ENCODE measurements at regions not wholly inside any gene's neighbourhood (a gene's known extent, or its start where the extent isn't known, plus 50 kb on each side); places are given as distances from the start of the nearest gene placed in this dataset.

DNA sequence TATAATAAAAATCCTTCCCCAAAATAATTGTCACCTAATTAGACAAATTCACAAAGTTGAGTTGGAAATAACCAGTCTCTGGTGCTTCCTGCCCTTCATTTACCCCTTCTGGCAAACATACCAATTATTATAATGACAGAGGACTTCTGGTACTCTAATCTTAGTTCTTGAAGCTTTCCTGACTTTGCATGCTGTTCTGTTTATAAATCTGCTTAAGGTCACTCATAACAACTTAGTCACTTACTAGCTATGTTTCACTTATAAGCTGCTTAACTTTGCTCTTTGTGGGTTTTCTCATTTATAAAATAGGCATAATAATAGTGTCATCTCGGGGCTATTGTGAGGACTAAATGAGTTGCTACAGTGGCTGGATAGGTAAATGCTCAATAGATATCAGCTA is 446.5 kb downstream of the EFNA5 start:
- intact Hi-C loops (cut with DNase I), result loop anchor here in 1 of 10 donors (10.0 kb wide), 1 partner anchor 451 kb away; the partner anchor contains the start of gene EFNA5
- Histone ChIP-seq H3K4me1 (peaks cover 0 to 5% (median 0%) of the 10 kb centered on the region in 12 donors), H3K9me3 (peaks cover 0 to 11% (median 0%) of the 10 kb centered on the region in 12 donors), H3K27me3 (no peaks in the 10 kb centered on the region), H3K4me3 (no peak overlapping the region), H3K36me3 (no peaks in the 10 kb centered on the region), H3K27ac (peak overlapping the region in 8 of 12 donors; percentile 6 to 53 (median 22))
- TF ChIP-seq, protein P1, sequence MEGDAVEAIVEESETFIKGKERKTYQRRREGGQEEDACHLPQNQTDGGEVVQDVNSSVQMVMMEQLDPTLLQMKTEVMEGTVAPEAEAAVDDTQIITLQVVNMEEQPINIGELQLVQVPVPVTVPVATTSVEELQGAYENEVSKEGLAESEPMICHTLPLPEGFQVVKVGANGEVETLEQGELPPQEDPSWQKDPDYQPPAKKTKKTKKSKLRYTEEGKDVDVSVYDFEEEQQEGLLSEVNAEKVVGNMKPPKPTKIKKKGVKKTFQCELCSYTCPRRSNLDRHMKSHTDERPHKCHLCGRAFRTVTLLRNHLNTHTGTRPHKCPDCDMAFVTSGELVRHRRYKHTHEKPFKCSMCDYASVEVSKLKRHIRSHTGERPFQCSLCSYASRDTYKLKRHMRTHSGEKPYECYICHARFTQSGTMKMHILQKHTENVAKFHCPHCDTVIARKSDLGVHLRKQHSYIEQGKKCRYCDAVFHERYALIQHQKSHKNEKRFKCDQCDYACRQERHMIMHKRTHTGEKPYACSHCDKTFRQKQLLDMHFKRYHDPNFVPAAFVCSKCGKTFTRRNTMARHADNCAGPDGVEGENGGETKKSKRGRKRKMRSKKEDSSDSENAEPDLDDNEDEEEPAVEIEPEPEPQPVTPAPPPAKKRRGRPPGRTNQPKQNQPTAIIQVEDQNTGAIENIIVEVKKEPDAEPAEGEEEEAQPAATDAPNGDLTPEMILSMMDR (IDR thresholded peaks at IDR 0.05), result no peak
- TF ChIP-seq POLR2A (IDR thresholded peaks at IDR 0.05), result no peak
- ATAC-seq, result peak; percentile 42 to 83 (median 66)
- WGBS, 4 donors, result 44 to 74% (median 58%) methylated on average over 1 of the region's 1 CpG
- no peak for DNase-seq

DNA sequence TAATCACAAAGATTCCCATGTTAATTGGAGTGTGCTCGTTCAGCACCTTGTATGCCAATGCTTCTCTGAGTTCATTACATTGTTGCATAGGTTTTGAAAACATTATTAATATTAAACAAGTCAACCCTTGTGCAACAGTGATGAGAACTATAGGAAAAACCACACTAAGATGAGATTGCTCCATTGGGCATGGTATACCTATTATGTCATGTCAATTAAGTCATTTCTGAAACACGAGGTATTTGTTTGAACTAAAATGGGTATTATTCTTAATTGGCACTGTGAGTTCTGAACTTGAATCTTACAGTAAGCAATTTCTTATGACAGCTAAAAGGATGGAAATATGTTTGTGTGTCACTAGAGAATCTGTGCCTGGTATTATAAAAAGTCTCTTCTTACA is 447.7 kb downstream of the EFNA5 start:
- Histone ChIP-seq H3K9me3 (peaks cover 0 to 11% (median 0%) of the 10 kb centered on the region in 12 donors), H3K4me1 (peaks cover 0 to 9% (median 2%) of the 10 kb centered on the region in 12 donors), H3K36me3 (no peaks in the 10 kb centered on the region), H3K27ac (peak overlapping the region in 2 of 12 donors; percentile 11 to 31), H3K27me3 (no peaks in the 10 kb centered on the region), H3K4me3 (no peak overlapping the region)
- ATAC-seq, result no peak
- intact Hi-C loops (cut with DNase I), result loop anchor here in 1 of 10 donors (10.0 kb wide), 1 partner anchor 452 kb away; the partner anchor contains the start of gene EFNA5
- no peak for DNase-seq
- TF ChIP-seq, protein P1 (IDR thresholded peaks at IDR 0.05), result no peak
- TF ChIP-seq POLR2A (IDR thresholded peaks at IDR 0.05), result no peak
- 75 to 82% (median 78%) methylated on average over 2 of the region's 2 CpGs for WGBS, 4 donors

DNA sequence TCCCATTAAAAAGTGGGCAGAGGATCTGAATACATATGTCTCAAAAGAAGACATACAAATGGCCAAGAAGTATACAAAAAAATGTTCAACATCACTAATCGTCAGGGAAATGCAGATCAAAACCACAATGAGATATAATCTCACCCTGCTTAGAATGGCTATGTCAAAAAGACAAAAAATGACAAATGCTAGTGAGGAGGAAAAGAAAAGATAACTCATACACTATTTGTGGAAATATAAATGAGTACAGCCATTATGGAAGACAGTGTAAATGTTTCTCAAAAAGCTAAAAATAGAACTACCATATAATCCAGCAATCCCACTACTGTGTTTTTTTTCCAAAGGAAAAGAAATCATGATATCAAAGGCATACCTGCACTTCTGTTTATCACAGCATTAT is 450.7 kb downstream of the EFNA5 start:
- intact Hi-C loops (cut with DNase I), result loop anchor here in 6 of 10 donors (2.0 to 10.0 kb wide), 9 partner anchors 93 to 455 kb away; partner anchors contain the start of gene EFNA5 (in 4 of the 6)
- Histone ChIP-seq H3K4me1 (peaks cover 0 to 21% (median 4%) of the 10 kb centered on the region in 12 donors), H3K27me3 (no peaks in the 10 kb centered on the region), H3K27ac (peak overlapping the region in 2 of 12 donors; percentile 56 to 78), H3K9me3 (peaks cover 0 to 5% (median 0%) of the 10 kb centered on the region in 12 donors), H3K36me3 (no peaks in the 10 kb centered on the region), H3K4me3 (no peak overlapping the region)
- WGBS, 4 donors, result 52 to 64% (median 59%) methylated on average over 1 of the region's 1 CpG
- TF ChIP-seq, protein P1 (IDR thresholded peaks at IDR 0.05), result no peak
- TF ChIP-seq POLR2A (IDR thresholded peaks at IDR 0.05), result no peak
- DNase-seq, result no peak
- no peak for ATAC-seq

DNA sequence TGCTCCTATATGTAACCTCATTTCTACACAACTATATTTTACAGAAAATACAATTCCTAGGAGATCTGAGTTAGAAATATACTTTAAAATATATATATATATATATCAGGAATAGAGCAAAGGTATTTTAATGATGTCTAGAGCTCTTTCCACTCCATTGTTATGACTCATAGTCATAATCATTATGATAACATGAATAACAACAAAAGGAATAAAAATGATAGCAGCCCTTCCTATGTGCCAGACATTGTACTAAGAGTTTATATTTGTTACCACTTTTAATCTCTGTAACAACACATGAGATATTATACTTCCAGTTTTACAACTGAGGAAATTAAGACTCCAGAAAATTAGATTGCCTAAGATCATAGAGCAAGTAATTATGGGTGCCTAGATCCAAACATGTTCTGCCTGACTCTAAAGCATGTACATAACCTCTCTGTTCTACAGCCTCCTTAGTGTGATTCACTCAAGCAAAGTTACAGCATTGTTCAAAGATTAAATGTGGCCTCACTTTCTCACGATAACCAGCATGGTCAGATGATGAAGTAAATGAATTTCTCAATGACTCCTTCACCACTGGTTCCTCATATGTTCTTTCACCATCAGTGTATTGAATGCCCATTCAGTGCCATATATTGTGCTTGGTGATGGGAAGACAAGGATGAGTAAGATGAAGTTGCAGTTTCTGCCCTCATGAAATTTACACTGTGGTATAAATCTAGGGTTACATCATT is 452.1 kb downstream of the EFNA5 start:
- Histone ChIP-seq H3K4me3 (no peak overlapping the region), H3K27me3 (no peaks in the 10 kb centered on the region), H3K4me1 (peaks cover 0 to 24% (median 4%) of the 10 kb centered on the region in 12 donors), H3K9me3 (no peaks in the 10 kb centered on the region), H3K27ac (peak overlapping the region; percentile 56 to 93 (median 82)), H3K36me3 (no peaks in the 10 kb centered on the region)
- ATAC-seq (peak in 1 of 4 donors; percentile 26), DNase-seq (no peak)
- intact Hi-C loops (cut with DNase I), result loop anchor here in 5 of 10 donors (2.0 to 10.0 kb wide), 8 partner anchors 91 to 454 kb away; partner anchors contain the start of gene EFNA5 (in 3 of the 5)
- TF ChIP-seq, protein P1 (IDR thresholded peaks at IDR 0.05), result no peak
- TF ChIP-seq POLR2A (IDR thresholded peaks at IDR 0.05), result no peak
- WGBS, 4 donors, result 36 to 52% (median 47%) methylated on average over 1 of the region's 1 CpG
